SU-DHL-6 (cell line): ENCODE measurements at regions not wholly inside any gene's neighbourhood (a gene's known extent, or its start where the extent isn't known, plus 50 kb on each side); places are given as distances from the start of the nearest gene placed in this dataset.

Source experiments
- H2AFZ ChIP-seq: fragments of 200-600 bp; sonication (generic); 2 replicates; pipeline ENCODE4 v1.6.1; 2014; ENCODE audit warnings: low read depth, mild to moderate bottlenecking, moderate library complexity, mixed read lengths, antibody characterized with exemption, low read length; ENCODE audit not compliant: severe bottlenecking
- H3F3A ChIP-seq: fragments of 200-600 bp; shearing (Covaris generic); 2 replicates; pipeline ENCODE4 v1.6.0; 2016; ENCODE audit warnings: antibody characterized with exemption, mild to moderate bottlenecking; ENCODE audit not compliant: insufficient read depth
- H3K27ac ChIP-seq: fragments of 200-600 bp; sonication (generic); 2 replicates; pipeline ENCODE4 v1.5.1; 2016; ENCODE audit warnings: low read depth, mild to moderate bottlenecking, low read length, moderate library complexity, mixed read lengths
- H3K27me3 ChIP-seq: fragments of 200-600 bp; sonication (generic), shearing (Covaris generic); 2 replicates; pipeline ENCODE4 v1.6.0; 2014; ENCODE audit warnings: mild to moderate bottlenecking, low read length
- H3K36me3 ChIP-seq: fragments of 200-600 bp; sonication (generic); 2 replicates; pipeline ENCODE4 v1.6.1; 2014; ENCODE audit warnings: mild to moderate bottlenecking, low read length, mixed read lengths
- H3K4me2 ChIP-seq: fragments of 300-600, 200-600 bp; shearing (Covaris generic), sonication (generic); 2 replicates; pipeline ENCODE4 v1.6.0; 2014; ENCODE audit warnings: low read length, low read depth, mild to moderate bottlenecking; ENCODE audit not compliant: poor library complexity, severe bottlenecking
- H3K4me3 ChIP-seq: fragments of 200-600 bp; sonication (generic); 2 replicates; pipeline ENCODE4 v1.5.1; 2014; ENCODE audit warnings: antibody characterized with exemption, low read length, mild to moderate bottlenecking, mixed read lengths; ENCODE audit not compliant: insufficient read depth, poor library complexity, severe bottlenecking
- H3K79me2 ChIP-seq: fragments of 200-600 bp; sonication (generic); 2 replicates; pipeline ENCODE4 v1.6.1; 2014; ENCODE audit warnings: mild to moderate bottlenecking, low read length, moderate library complexity; ENCODE audit not compliant: insufficient read depth
- H3K9ac ChIP-seq: fragments of 200-600 bp; sonication (generic); 2 replicates; pipeline ENCODE4 v1.7.0; 2014; ENCODE audit warnings: mild to moderate bottlenecking, low read length
- H3K9me2 ChIP-seq: fragments of 200-600 bp; sonication (generic); replicated peaks from 2 replicates; pipeline ENCODE4 v1.6.1; 2014; ENCODE audit warnings: low read length; ENCODE audit not compliant: insufficient read depth
- H3K9me3 ChIP-seq: fragments of 200-600 bp; sonication (generic); 2 replicates; pipeline ENCODE4 v1.6.1; 2014; ENCODE audit warnings: low read length, mixed read lengths; ENCODE audit not compliant: insufficient read depth
- H4K20me1 ChIP-seq: fragments of 200-600 bp; sonication (generic); 2 replicates; pipeline ENCODE4 v1.6.1; 2014; ENCODE audit warnings: low read depth, mild to moderate bottlenecking, antibody characterized with exemption, low read length, moderate library complexity, mixed read lengths
- CTCF ChIP-seq: fragments of 200-600 bp; sonication (generic); IDR thresholded peaks from one replicate; pipeline ENCODE4 v1.5.1; 2017; ENCODE audit warnings: antibody characterized with exemption, mild to moderate bottlenecking, low read length, moderate library complexity; ENCODE audit not compliant: insufficient read depth, poor library complexity, severe bottlenecking
- EZH2phosphoT487 ChIP-seq: fragments of 200-600 bp; sonication (generic), shearing (Covaris generic); conservative IDR thresholded peaks from 2 replicates; pipeline ENCODE4 v1.6.1; 2018; ENCODE audit warnings: mild to moderate bottlenecking, antibody characterized with exemption, low read length, moderate library complexity, mixed read lengths

- no peaks in the 10 kb centered on the region for H3F3A ChIP-seq
- no peak overlapping the region for H3K9ac ChIP-seq
- no peaks in the 10 kb centered on the region for H4K20me1 ChIP-seq
- no peak for TF ChIP-seq CTCF
- no peak for TF ChIP-seq EZH2phosphoT487
- H3K79me2 ChIP-seq, result no peaks in the 10 kb centered on the region
- no peaks in the 10 kb centered on the region for H3K27me3 ChIP-seq
- no peaks in the 10 kb centered on the region for H3K9me2 ChIP-seq
- H3K9me3 ChIP-seq, result no peaks in the 10 kb centered on the region
- H2AFZ ChIP-seq, result no peak overlapping the region
- no peak overlapping the region for H3K27ac ChIP-seq
- no peak overlapping the region for H3K4me3 ChIP-seq
- H3K36me3 ChIP-seq, result no peaks in the 10 kb centered on the region
- no peak overlapping the region for H3K4me2 ChIP-seq
These were observed 131.3 kb downstream of the SLC7A11 start for GRCh38 chr4:138110815-138111214.

GRCh38 chr4:138107023-138107422 is 135.1 kb downstream of the SLC7A11 start:
- Histone ChIP-seq H3K4me3 (no peak overlapping the region), H3F3A (no peaks in the 10 kb centered on the region), H3K9ac (no peak overlapping the region), H3K9me2 (no peaks in the 10 kb centered on the region), H4K20me1 (no peaks in the 10 kb centered on the region), H3K27ac (no peak overlapping the region), H3K36me3 (no peaks in the 10 kb centered on the region), H3K79me2 (no peaks in the 10 kb centered on the region), H3K27me3 (no peaks in the 10 kb centered on the region), H2AFZ (no peak overlapping the region), H3K9me3 (no peaks in the 10 kb centered on the region), H3K4me2 (no peak overlapping the region)
- TF ChIP-seq CTCF (no peak), EZH2phosphoT487 (no peak)

- Histone ChIP-seq H3K9me3 (no peaks in the 10 kb centered on the region), H3K4me2 (no peak overlapping the region), H3K36me3 (no peaks in the 10 kb centered on the region), H3K79me2 (no peaks in the 10 kb centered on the region), H4K20me1 (no peaks in the 10 kb centered on the region), H3F3A (no peaks in the 10 kb centered on the region), H3K27me3 (no peaks in the 10 kb centered on the region), H2AFZ (no peak overlapping the region), H3K9ac (no peak overlapping the region), H3K27ac (no peak overlapping the region), H3K9me2 (no peaks in the 10 kb centered on the region), H3K4me3 (no peak overlapping the region)
- no peak for TF ChIP-seq CTCF
- TF ChIP-seq EZH2phosphoT487, result no peak
These were observed 136.8 kb downstream of the SLC7A11 start for GRCh38 chr4:138105331-138105730.
